ENCODE measurements at regions not wholly inside any gene's neighbourhood (a gene's known extent, or its start where the extent isn't known, plus 50 kb on each side); places are given as distances from the start of the nearest gene placed in this dataset.
A peak's percentile ranks its signal among the peaks of the same experiment; 100 is the strongest.

- H2AFZ ChIP-seq (ENCODE audit: low read depth), result no peak overlapping the region
- H3K9me2 ChIP-seq, result no peaks in the 10 kb centered on the region
- H3K9me3 ChIP-seq, result no peaks in the 10 kb centered on the region
- H3K4me2 ChIP-seq, result no peak overlapping the region
- H3K4me3 ChIP-seq (ENCODE audit: low read depth in 2 of 2, low read length in 1 of 2), result no peak overlapping the region
- no peaks in the 10 kb centered on the region for H3K27me3 ChIP-seq (ENCODE audit: insufficient read depth)
- DNase-seq, result no peak
- H3K36me3 ChIP-seq (replicated peaks in 1 of 2; ENCODE audit: control insufficient read depth in 1 of 2, insufficient read depth in 2 of 2, low read length in 1 of 2), result no peaks in the 10 kb centered on the region
- no peaks in the 10 kb centered on the region for H4K20me1 ChIP-seq (ENCODE audit: insufficient read depth)
- H3F3A ChIP-seq (replicated peaks; ENCODE audit: insufficient read depth), result no peaks in the 10 kb centered on the region
- TF ChIP-seq USF2 (IDR thresholded peaks at IDR 0.05; ENCODE audit: borderline replicate concordance, low read depth, low read length), result no peak
- no peak for TF ChIP-seq FOXJ3 (CRISPR knock-in tag; IDR thresholded peaks at IDR 0.05)
- TF ChIP-seq GABPA (IDR thresholded peaks at IDR 0.05; ENCODE audit: low read depth), result no peak
- no peak for TF ChIP-seq SMC3 (IDR thresholded peaks at IDR 0.05; ENCODE audit: low read depth, low read length)
- TF ChIP-seq MAX (IDR thresholded peaks at IDR 0.05; ENCODE audit: low read depth), result no peak
- TF ChIP-seq RAD21 (IDR thresholded peaks at IDR 0.05; ENCODE audit: low read length), result peak; percentile 7; the same call in 1 of the 2 replicates
- TF ChIP-seq RFX5 (IDR thresholded peaks at IDR 0.05; ENCODE audit: low read length), result no peak
- no peak for TF ChIP-seq EP300 (IDR thresholded peaks at IDR 0.05; ENCODE audit: borderline replicate concordance in 1 of 2, low read depth in 1 of 2, low read length in 1 of 2)
- H3K79me2 ChIP-seq (ENCODE audit: insufficient read depth), result no peaks in the 10 kb centered on the region
- 70% methylated on average over 4 of the region's 4 CpGs for WGBS (ENCODE audit: low lambda C conversion rate)
- H3K4me1 ChIP-seq (ENCODE audit: control insufficient read depth in 1 of 2, insufficient read depth in 2 of 2, low read depth in 1 of 2, low read length in 1 of 2), result no peaks in the 10 kb centered on the region; a peak in 1 of 4 replicates
- CTCF ChIA-PET, result interaction anchor here (1.0 kb wide), 1 partner anchor 18 kb away, joined by 3 read pairs; no protein-coding TSS in a partner anchor
- no peak overlapping the region for H3K9ac ChIP-seq
- H3K27ac ChIP-seq (ENCODE audit: low read depth in 2 of 2, low read length in 1 of 2), result no peak overlapping the region
- POLR2A ChIA-PET, result no interaction called here
Observed at GRCh38 chr9:90274725-90275124, 367.9 kb downstream of the DIRAS2 start.

GRCh38 chr9:90285946-90286345 is 356.7 kb downstream of the DIRAS2 start:
- H3K27me3 ChIP-seq (ENCODE audit: insufficient read depth), result no peaks in the 10 kb centered on the region
- ChIA-PET CTCF (interaction anchor here (0.7 kb wide), 1 partner anchor 26 kb away, joined by 3 read pairs; no protein-coding TSS in a partner anchor), POLR2A (no interaction called here)
- no peaks in the 10 kb centered on the region for H4K20me1 ChIP-seq (ENCODE audit: insufficient read depth)
- no peak overlapping the region for H3K27ac ChIP-seq (ENCODE audit: low read depth in 2 of 2, low read length in 1 of 2)
- H3K4me2 ChIP-seq, result no peak overlapping the region
- H3K4me3 ChIP-seq (ENCODE audit: low read depth in 2 of 2, low read length in 1 of 2), result no peak overlapping the region
- WGBS (ENCODE audit: low lambda C conversion rate), result 63% methylated on average over 2 of the region's 2 CpGs
- no peak for TF ChIP-seq MEF2A (IDR thresholded peaks at IDR 0.05; ENCODE audit: borderline replicate concordance, low read depth)
- no peak for TF ChIP-seq USF1 (IDR thresholded peaks at IDR 0.05; ENCODE audit: borderline replicate concordance, low read depth)
- TF ChIP-seq SIN3A (IDR thresholded peaks at IDR 0.05; ENCODE audit: borderline replicate concordance, low read depth, low read length), result no peak
- TF ChIP-seq FOXJ3 (CRISPR knock-in tag; IDR thresholded peaks at IDR 0.05), result no peak
- no peaks in the 10 kb centered on the region for H3K9me3 ChIP-seq
- no peaks in the 10 kb centered on the region for H3K9me2 ChIP-seq
- no peak for DNase-seq
- no peaks in the 10 kb centered on the region for H3K79me2 ChIP-seq (ENCODE audit: insufficient read depth)
- no peak overlapping the region for H3K9ac ChIP-seq
- peaks cover 0 to 9% of the 10 kb centered on the region in 2 experiments; a peak in 1 of 4 replicates for H3K4me1 ChIP-seq (ENCODE audit: control insufficient read depth in 1 of 2, insufficient read depth in 2 of 2, low read depth in 1 of 2, low read length in 1 of 2)
- H2AFZ ChIP-seq (ENCODE audit: low read depth), result no peak overlapping the region
- H3K36me3 ChIP-seq (replicated peaks in 1 of 2; ENCODE audit: control insufficient read depth in 1 of 2, insufficient read depth in 2 of 2, low read length in 1 of 2), result no peaks in the 10 kb centered on the region
- H3F3A ChIP-seq (replicated peaks; ENCODE audit: insufficient read depth), result no peaks in the 10 kb centered on the region

Data from SK-N-SH (cell line).